HL-60 (cell line): ENCODE measurements at regions not wholly inside any gene's neighbourhood (a gene's known extent, or its start where the extent isn't known, plus 50 kb on each side); places are given as distances from the start of the nearest gene placed in this dataset.
A peak's percentile ranks its signal among the peaks of the same experiment; 100 is the strongest.

Experiments used
- DNase-seq, 2 experiments: peaks; one replicate each; pipeline ENCODE4 v3.0.0-alpha.2; 2010 to 2020; ENCODE audit warnings: low read depth in 1 of 2, low spot score in 1 of 2
- H3K27ac ChIP-seq: fragments of 250-450 bp; sonication (Bioruptor Pico); replicated peaks from 2 replicates; pipeline ENCODE4 v1.5.1; 2020; ENCODE audit warnings: mild to moderate bottlenecking, moderate library complexity
- H3K27me3 ChIP-seq: fragments of 250-450 bp; sonication (Bioruptor Pico); 2 replicates; pipeline ENCODE4 v1.5.1; 2021; ENCODE audit warnings: mild to moderate bottlenecking, moderate library complexity; ENCODE audit not compliant: insufficient read depth, poor library complexity, severe bottlenecking
- H3K4me3 ChIP-seq: replicated peaks from 2 replicates; pipeline ENCODE4 v1.5.1; 2011; ENCODE audit warnings: mild to moderate bottlenecking, control low read depth, low read length; ENCODE audit not compliant: insufficient read depth
- GABPA ChIP-seq: IDR thresholded peaks from 2 replicates; pipeline ENCODE4 v1.6.1; 2012; ENCODE audit warnings: low read depth
- POLR2AphosphoS5 ChIP-seq: IDR thresholded peaks from 2 replicates; pipeline ENCODE4 v1.6.1; 2012; ENCODE audit warnings: low read depth
- SPI1 ChIP-seq: IDR thresholded peaks from 2 replicates; pipeline ENCODE4 v1.6.1; 2012; ENCODE audit warnings: low read depth, mild to moderate bottlenecking, borderline replicate concordance
- TF ChIP-seq, protein P1 (sequence below): IDR thresholded peaks from 2 replicates; pipeline ENCODE4 v1.6.1; 2012; ENCODE audit warnings: low read depth; ENCODE audit not compliant: insufficient replicate concordance
- TF ChIP-seq, protein P2 (sequence below): IDR thresholded peaks from one replicate; pipeline ENCODE4 v1.5.1; 2011; ENCODE audit warnings: low read length, control low read depth, inconsistent platforms; ENCODE audit not compliant: insufficient read depth

DNA sequence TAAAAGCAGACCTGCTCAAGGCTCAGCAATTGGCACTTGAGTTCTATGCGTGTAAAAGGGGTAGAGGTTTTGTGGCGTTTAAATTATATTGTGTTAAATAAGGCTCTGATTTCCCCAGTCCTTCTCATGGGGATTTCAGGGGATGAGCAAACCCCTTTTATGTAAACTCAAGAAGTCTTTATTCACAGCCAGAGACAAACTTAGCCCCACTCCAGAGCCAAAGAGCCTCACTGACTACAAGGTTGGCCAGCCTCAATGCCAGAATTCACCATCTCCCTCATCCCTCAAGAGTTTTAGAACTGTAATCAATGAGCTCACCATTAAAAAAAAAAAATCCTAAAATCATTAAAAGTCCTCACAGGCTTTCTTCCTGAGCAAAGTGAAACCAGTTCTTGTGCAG lies 107.8 kb downstream of the SLC30A10 start:
- no peak for TF ChIP-seq GABPA
- TF ChIP-seq SPI1, result no peak
- no peaks in the 10 kb centered on the region for H3K27me3 ChIP-seq
- DNase-seq, result no peak
- H3K4me3 ChIP-seq, result no peak overlapping the region
- H3K27ac ChIP-seq, result no peak overlapping the region

DNA sequence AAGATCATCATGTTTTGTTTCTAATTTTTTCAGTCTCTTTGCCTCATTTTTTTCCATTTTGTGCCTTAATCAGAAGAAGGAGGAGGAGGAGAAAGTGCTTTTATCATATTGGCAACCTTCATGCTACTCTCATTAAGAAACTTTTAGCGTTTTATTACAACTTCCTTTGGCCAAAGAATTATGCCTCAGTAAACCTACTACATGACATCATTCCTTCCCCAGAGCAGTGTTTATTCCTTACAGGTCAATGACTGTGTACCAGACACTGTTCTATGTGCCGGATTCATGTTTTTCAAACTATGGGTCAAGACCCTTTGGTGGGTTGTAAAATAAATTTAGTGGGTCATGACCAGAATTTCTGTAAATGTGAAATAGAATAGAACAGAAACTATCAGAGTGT lies 110.4 kb downstream of the SLC30A10 start:
- DNase-seq, result no peak
- Histone ChIP-seq H3K4me3 (no peak overlapping the region), H3K27me3 (no peaks in the 10 kb centered on the region), H3K27ac (no peak overlapping the region)
- TF ChIP-seq, protein P1, sequence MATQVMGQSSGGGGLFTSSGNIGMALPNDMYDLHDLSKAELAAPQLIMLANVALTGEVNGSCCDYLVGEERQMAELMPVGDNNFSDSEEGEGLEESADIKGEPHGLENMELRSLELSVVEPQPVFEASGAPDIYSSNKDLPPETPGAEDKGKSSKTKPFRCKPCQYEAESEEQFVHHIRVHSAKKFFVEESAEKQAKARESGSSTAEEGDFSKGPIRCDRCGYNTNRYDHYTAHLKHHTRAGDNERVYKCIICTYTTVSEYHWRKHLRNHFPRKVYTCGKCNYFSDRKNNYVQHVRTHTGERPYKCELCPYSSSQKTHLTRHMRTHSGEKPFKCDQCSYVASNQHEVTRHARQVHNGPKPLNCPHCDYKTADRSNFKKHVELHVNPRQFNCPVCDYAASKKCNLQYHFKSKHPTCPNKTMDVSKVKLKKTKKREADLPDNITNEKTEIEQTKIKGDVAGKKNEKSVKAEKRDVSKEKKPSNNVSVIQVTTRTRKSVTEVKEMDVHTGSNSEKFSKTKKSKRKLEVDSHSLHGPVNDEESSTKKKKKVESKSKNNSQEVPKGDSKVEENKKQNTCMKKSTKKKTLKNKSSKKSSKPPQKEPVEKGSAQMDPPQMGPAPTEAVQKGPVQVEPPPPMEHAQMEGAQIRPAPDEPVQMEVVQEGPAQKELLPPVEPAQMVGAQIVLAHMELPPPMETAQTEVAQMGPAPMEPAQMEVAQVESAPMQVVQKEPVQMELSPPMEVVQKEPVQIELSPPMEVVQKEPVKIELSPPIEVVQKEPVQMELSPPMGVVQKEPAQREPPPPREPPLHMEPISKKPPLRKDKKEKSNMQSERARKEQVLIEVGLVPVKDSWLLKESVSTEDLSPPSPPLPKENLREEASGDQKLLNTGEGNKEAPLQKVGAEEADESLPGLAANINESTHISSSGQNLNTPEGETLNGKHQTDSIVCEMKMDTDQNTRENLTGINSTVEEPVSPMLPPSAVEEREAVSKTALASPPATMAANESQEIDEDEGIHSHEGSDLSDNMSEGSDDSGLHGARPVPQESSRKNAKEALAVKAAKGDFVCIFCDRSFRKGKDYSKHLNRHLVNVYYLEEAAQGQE, result no peak
- TF ChIP-seq, protein P2, sequence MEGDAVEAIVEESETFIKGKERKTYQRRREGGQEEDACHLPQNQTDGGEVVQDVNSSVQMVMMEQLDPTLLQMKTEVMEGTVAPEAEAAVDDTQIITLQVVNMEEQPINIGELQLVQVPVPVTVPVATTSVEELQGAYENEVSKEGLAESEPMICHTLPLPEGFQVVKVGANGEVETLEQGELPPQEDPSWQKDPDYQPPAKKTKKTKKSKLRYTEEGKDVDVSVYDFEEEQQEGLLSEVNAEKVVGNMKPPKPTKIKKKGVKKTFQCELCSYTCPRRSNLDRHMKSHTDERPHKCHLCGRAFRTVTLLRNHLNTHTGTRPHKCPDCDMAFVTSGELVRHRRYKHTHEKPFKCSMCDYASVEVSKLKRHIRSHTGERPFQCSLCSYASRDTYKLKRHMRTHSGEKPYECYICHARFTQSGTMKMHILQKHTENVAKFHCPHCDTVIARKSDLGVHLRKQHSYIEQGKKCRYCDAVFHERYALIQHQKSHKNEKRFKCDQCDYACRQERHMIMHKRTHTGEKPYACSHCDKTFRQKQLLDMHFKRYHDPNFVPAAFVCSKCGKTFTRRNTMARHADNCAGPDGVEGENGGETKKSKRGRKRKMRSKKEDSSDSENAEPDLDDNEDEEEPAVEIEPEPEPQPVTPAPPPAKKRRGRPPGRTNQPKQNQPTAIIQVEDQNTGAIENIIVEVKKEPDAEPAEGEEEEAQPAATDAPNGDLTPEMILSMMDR, result no peak
- TF ChIP-seq GABPA (no peak), POLR2AphosphoS5 (no peak), SPI1 (no peak)

DNA sequence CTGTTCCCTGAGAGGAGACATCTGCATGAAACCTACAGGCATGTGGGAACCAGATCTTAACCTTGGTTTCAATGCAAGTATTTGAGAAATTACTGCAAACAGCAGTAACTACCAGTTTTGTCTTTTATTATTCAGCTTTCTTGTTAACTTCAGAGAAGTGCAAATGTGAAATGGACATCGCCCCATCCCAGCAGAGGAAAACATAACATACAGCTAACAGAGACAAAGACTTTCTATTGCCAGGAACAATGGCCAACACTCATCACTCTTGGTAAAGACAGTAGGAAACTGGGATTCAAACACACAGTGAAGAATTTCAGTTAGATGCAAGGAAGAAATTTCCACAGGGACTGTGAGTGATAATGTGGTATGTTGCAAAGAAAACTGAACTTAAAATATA lies 115.1 kb downstream of the SLC30A10 start:
- no peaks in the 10 kb centered on the region for H3K27me3 ChIP-seq

DNA sequence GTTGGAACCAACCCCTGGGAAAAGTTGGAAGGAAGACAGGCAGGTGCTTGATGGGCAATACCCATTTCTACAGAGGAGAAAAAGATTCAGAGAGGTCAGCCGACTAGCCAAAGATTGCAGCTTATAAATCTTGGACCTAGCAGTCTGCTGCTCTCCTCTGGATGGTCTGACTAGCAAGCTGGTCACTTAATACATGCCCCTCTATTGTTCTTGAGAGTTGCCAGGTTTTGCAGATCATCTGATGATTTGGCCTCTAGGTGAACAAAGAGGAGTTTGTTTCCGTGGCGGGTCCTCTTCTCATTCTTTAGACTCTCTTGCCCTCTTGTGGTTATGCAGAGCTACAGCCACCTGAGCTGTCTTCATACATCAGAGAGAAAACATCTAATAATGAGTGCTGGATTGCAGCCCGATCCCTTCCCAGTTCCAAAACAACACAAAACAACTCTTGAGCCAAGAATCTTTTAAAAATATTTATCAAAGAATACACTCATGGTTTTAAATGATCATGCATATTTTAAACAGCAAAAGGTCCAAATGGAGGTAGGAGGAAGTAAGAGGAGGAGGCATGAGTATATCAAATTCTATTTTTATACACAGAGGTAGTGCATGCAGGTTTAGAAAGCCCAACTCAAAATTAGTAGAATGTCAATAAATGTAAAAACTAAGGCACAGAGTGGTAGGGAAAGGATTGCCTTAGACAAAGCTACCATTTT lies 115.7 kb downstream of the SLC30A10 start:
- DNase-seq, result peak in 1 of 2 experiments; percentile 50
- H3K27ac ChIP-seq, result no peak overlapping the region
- no peak for TF ChIP-seq GABPA
- TF ChIP-seq POLR2AphosphoS5, result no peak
- TF ChIP-seq, protein P2, result peak; percentile 69
- peaks cover 3% of the 10 kb centered on the region for H3K27me3 ChIP-seq
- no peak overlapping the region for H3K4me3 ChIP-seq

More for the DNA sequence above, 115.1 kb downstream of the SLC30A10 start:
- Histone ChIP-seq H3K27ac (no peak overlapping the region), H3K4me3 (no peak overlapping the region)
- DNase-seq, result no peak
- no peak for TF ChIP-seq GABPA
- TF ChIP-seq, protein P2, result no peak
- TF ChIP-seq SPI1, result no peak
- TF ChIP-seq POLR2AphosphoS5, result no peak
- TF ChIP-seq, protein P1, result no peak
